ENCODE measurements at regions not wholly inside any gene's neighbourhood (a gene's known extent, or its start where the extent isn't known, plus 50 kb on each side); places are given as distances from the start of the nearest gene placed in this dataset.

GRCh38 chr1:13921190-13921589 is 221.2 kb downstream of the PRDM2 start:
- H3K27ac ChIP-seq, result no peak overlapping the region
- no peak overlapping the region for H3K4me3 ChIP-seq
- no peak for DNase-seq (ENCODE audit: low spot score)
- TF ChIP-seq CTCF (IDR thresholded peaks at IDR 0.05), result no peak

GRCh38 chr1:13922466-13923110 is 222.6 kb downstream of the PRDM2 start:
- Histone ChIP-seq H3K4me3 (no peak overlapping the region), H3K27ac (no peak overlapping the region)
- no peak for DNase-seq (ENCODE audit: low spot score)
- TF ChIP-seq CTCF (IDR thresholded peaks at IDR 0.05), result no peak

GRCh38 chr1:13926556-13926955 is 226.6 kb downstream of the PRDM2 start:
- no peak for DNase-seq (ENCODE audit: low spot score)
- Histone ChIP-seq H3K4me3 (no peak overlapping the region), H3K27ac (no peak overlapping the region)
- TF ChIP-seq CTCF (IDR thresholded peaks at IDR 0.05), result no peak

- no peak for TF ChIP-seq CTCF (IDR thresholded peaks at IDR 0.05)
- Histone ChIP-seq H3K4me3 (no peak overlapping the region), H3K27ac (no peak overlapping the region)
- no peak for DNase-seq (ENCODE audit: low spot score)
Observed at GRCh38 chr1:13927736-13928135, 227.7 kb downstream of the PRDM2 start.

- no peak overlapping the region for H3K4me3 ChIP-seq
- no peak for DNase-seq (ENCODE audit: low spot score)
- TF ChIP-seq CTCF (IDR thresholded peaks at IDR 0.05), result no peak
- no peak overlapping the region for H3K27ac ChIP-seq
Observed at GRCh38 chr1:13929313-13929712, 229.3 kb downstream of the PRDM2 start.

- H3K27ac ChIP-seq, result no peak overlapping the region
- TF ChIP-seq CTCF (IDR thresholded peaks at IDR 0.05), result no peak
- no peak for DNase-seq (ENCODE audit: low spot score)
- H3K4me3 ChIP-seq, result no peak overlapping the region
Observed at GRCh38 chr1:13930151-13930550, 230.2 kb downstream of the PRDM2 start.

- DNase-seq (ENCODE audit: low spot score), result no peak
- no peak for TF ChIP-seq CTCF (IDR thresholded peaks at IDR 0.05)
- H3K4me3 ChIP-seq, result no peak overlapping the region
- H3K27ac ChIP-seq, result no peak overlapping the region
Observed at GRCh38 chr1:13931226-13931625, 231.2 kb downstream of the PRDM2 start.
